GM19395 (cell line): ENCODE measurements at regions not wholly inside any gene's neighbourhood (a gene's known extent, or its start where the extent isn't known, plus 50 kb on each side); places are given as distances from the start of the nearest gene placed in this dataset.

Source experiments
- ATAC-seq: cut with Tn5 transposase; IDR thresholded peaks from one replicate; pipeline ENCODE4 v1.9.1; 2021; ENCODE audit warnings: mild to moderate bottlenecking, moderate library complexity; ENCODE audit not compliant: unreplicated experiment

GRCh38 chrX:113935518-113935917 is 648.4 kb upstream of the HTR2C start:
- ATAC-seq = no peak

- ATAC-seq = no peak
Measured at GRCh38 chrX:113933931-113934330, 650.0 kb upstream of the HTR2C start.

GRCh38 chrX:113929004-113929403 is 654.9 kb upstream of the HTR2C start:
- ATAC-seq = peak; percentile 76

DNA sequence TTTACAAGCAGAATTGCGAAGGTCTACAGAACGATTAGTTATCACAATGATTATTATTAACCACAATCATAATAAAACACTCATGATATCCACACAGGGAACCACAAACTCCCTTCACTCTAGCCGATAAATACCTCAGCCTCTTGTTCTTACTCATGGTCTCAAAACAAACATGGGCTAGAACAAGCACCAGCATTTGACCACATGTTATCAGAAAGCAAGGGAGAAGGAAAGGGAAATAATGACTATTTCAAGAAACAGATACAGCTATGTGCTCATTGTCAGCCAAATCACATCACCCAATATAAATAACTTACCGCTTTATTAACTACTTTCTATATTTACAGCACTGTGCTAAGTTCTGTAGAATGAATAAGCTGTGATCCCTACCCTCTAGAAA is 663.2 kb upstream of the HTR2C start:
- no peak for ATAC-seq

GRCh38 chrX:113919387-113919786 is 664.5 kb upstream of the HTR2C start:
- ATAC-seq = no peak

DNA sequence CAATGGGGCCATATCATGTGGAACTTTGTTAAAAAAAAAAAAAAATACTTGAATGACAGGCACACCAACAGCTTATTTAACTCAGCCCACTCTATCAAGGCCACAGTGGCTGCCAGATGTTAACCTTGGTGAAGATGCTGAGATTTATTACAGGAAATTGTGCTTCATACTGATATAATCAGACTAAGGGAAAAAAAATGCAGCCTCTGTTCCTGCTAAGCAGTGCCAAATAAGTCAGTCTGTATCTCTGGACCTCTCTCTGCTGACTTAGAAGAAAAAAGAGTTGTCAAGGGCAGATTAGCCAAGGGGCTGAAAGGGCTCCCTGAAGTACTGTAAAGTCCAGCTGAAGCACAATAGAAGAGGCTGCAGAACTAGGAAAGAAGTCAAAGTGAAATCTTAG is 677.7 kb upstream of the HTR2C start:
- ATAC-seq = no peak

DNA sequence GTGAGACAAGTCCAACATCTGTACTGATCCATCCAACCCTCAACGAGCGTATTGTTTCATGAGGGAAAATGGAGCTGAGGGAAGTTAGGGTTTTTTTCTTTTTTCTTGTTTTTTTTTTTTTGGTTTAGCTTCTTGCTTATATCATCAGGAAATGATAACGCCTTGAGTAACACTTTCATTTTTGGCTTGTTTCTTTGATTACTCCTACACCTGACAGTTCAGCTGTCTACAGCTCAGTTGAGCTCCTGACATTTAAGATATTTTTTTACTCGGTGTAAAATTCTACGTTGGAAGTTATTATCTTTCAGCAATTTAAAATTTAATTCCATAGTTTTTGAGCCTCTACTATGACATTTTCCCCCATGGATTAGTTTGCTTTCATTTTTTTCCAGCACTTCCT is 691.0 kb upstream of the HTR2C start:
- ATAC-seq = no peak

DNA sequence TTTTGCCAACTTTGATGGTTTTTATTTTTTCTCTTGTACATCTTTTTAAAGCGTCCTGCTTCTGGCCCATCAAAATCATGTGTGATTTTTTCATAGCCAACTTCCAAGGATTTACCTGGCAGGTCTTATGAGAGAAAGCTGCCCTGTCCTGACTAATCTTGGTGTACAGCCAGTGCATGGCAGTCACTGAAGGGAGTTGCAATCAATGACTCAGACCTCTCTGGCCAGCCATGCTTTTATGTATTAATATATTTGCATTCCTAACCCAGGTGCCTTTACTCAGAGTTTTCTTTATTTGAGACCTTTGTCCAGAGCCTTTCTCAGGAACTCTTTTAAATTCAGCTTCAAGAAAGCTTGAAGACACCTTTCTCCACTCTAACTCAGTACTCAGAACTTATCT is 691.5 kb upstream of the HTR2C start:
- ATAC-seq = no peak

GRCh38 chrX:113873056-113873455 is 710.8 kb upstream of the HTR2C start:
- no peak for ATAC-seq

- no peak for ATAC-seq
Measured at GRCh38 chrX:113868711-113869110, 715.2 kb upstream of the HTR2C start.

- no peak for ATAC-seq
Measured at GRCh38 chrX:113868177-113868576, 715.7 kb upstream of the HTR2C start.

- no peak for ATAC-seq
Measured at GRCh38 chrX:113849408-113849807, 734.5 kb upstream of the HTR2C start.

GRCh38 chrX:113833096-113834055 is 750.5 kb upstream of the HTR2C start:
- ATAC-seq = no peak

DNA sequence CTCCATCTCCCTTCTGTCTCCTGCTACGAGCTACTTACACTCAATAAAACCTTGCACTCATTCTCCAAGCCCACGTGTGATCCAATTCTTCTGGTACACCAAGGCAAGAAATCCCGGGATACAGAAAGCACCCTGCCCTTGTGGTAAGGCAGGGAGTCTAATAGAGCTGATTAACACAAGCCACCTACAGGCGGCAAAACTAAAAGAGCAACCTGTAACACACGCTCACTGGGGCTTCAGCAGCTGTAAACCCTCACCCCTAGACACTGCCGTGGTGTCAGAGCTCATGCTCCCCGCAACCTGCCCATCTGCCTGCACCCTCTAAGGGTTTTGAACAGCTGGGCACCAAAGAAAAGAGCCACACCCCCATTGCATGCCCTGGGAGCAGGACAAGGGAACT is 755.4 kb upstream of the HTR2C start:
- ATAC-seq = no peak

GRCh38 chrX:113818346-113818745 is 765.5 kb upstream of the HTR2C start:
- no peak for ATAC-seq

GRCh38 chrX:113804819-113805218 is 779.1 kb upstream of the HTR2C start:
- ATAC-seq = no peak

- no peak for ATAC-seq
Measured at GRCh38 chrX:113804291-113804690, 779.6 kb upstream of the HTR2C start.

- no peak for ATAC-seq
Measured at GRCh38 chrX:113802837-113803236, 781.0 kb upstream of the HTR2C start.

DNA sequence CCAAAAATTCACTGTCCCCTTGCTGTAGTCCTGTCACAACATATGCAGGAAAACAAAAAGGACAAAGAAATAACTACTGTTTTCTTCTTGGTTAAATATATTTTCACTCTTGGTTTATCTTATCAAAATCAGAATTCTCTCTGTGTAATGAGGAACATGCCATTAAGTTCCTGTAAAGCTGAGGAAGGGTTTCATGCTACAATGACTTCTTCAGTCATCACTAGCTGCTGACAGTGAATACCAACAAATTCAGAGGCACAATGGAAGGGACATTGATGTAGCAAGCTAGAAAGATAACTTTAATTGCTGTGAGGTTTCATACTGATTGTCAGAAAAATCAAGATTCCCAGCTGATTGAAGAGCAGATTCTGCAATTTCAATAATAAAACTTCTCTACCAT is 782.9 kb upstream of the HTR2C start:
- no peak for ATAC-seq

DNA sequence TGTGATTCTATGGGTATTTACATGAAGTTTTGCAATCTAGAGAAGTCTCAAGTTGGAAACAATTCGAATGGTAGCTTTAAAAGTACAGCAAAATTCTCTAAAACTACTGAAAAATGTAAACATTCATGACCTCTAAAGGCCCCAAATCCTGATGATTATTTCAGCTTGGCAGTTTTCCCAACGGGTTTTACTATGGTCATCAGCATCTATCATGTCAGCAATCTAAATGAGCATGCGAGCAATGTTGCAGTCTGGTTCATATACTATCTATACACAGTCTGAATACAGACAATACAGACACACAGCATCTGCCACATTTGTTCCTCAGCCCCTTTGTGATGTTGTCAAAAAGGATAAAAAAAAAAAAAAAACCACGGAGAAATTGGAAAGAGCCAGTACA is 790.3 kb upstream of the HTR2C start:
- ATAC-seq = no peak

DNA sequence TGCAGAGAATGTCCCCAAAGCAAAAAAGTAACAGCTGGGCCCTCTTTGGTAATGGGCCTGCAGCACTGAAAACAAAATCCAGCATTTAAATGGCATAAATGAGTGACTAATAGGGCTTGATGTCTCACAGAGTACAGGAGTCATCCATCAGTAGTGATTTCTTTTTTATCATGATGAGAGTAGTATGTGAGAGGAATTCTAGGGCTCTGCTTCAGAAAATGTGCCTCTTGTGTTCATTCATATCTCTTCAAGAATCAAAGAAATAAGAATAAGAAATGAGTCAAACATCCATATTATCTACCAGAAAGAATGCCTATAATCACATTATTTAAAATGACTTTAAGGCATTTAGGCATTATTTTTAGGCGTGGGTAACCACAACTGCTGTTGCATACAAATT is 792.9 kb upstream of the HTR2C start:
- ATAC-seq = no peak

DNA sequence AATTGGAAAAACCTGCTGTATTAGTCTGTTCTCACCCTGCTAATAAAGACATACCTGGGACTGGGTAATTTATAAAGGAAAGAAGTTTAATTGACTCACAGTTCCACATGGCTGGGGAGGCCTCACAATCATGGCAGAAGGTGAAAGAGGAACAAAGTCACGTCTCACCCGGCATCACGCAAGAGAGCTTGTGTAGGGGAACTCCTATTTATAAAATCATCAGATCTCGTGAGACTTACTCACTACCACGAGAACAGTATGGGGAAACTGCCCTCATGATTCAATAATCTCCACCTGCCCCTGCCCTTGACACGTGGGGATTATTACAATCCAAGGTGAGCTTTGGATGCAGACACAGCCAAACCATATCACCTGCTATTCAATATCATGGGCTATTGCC is 799.1 kb upstream of the HTR2C start:
- ATAC-seq = peak; percentile 71

DNA sequence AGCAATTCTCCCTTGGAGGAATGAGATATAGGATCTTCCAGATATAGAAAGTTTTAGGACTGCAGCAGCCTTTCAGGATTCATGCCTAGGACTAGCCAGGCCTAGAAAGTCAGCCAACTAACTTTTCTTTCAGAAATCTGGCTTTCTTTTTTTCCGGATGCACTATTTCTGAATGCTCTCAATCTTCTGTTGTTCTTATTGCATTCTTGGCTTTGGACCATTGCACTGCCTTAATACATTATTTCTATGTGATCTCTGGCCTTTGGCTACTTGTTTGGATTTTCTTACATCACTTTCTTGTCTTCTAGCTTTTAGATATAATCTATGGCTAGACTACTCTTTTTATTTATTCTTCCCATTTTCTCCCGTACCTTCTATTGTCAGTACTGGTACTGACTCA is 813.1 kb upstream of the HTR2C start:
- no peak for ATAC-seq
